ENCODE measurements at regions not wholly inside any gene's neighbourhood (a gene's known extent, or its start where the extent isn't known, plus 50 kb on each side); places are given as distances from the start of the nearest gene placed in this dataset.

DNA sequence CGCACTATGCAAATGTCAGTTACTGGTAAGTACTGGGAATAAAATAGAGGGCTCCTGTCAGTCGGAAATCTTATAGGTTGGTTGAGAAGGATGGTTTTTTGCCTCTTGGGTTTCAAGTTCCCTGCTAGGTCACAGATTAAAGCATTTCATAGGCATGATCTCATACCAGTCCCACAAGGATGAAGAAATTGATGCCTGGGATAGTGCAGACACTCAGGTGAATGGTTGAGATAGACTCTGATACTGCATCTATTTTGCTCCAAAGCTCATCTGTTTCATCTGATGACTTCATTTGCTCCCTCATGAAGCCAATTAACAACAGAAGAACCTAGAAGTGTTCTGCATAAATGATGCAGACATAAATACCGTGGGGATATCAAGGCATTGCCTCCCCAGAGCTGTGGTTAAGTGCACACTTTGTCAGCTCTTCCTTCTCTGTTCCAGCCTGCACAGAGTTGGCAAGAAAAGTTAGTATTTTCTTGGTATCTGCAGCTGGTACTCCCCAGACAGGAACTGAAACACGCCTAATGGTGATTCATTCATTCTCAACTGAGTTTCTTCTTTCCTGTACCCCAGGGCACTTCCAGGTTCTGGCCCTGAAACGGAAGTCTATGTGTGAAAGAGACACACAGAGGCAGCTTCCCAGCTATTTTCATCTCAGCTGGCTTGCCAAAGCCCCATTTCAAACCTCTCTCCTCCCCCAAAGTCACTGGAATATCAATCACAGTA is 418.3 kb upstream of the SALL1 start:
- H3K4me3 ChIP-seq (ENCODE audit: low read depth, low read length) = no peak overlapping the region
- DNase-seq (ENCODE audit: low read depth) = peak; percentile 45
- TF ChIP-seq, protein P1, sequence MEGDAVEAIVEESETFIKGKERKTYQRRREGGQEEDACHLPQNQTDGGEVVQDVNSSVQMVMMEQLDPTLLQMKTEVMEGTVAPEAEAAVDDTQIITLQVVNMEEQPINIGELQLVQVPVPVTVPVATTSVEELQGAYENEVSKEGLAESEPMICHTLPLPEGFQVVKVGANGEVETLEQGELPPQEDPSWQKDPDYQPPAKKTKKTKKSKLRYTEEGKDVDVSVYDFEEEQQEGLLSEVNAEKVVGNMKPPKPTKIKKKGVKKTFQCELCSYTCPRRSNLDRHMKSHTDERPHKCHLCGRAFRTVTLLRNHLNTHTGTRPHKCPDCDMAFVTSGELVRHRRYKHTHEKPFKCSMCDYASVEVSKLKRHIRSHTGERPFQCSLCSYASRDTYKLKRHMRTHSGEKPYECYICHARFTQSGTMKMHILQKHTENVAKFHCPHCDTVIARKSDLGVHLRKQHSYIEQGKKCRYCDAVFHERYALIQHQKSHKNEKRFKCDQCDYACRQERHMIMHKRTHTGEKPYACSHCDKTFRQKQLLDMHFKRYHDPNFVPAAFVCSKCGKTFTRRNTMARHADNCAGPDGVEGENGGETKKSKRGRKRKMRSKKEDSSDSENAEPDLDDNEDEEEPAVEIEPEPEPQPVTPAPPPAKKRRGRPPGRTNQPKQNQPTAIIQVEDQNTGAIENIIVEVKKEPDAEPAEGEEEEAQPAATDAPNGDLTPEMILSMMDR (IDR thresholded peaks at IDR 0.05; ENCODE audit: insufficient read depth, low read length) = no peak

DNA sequence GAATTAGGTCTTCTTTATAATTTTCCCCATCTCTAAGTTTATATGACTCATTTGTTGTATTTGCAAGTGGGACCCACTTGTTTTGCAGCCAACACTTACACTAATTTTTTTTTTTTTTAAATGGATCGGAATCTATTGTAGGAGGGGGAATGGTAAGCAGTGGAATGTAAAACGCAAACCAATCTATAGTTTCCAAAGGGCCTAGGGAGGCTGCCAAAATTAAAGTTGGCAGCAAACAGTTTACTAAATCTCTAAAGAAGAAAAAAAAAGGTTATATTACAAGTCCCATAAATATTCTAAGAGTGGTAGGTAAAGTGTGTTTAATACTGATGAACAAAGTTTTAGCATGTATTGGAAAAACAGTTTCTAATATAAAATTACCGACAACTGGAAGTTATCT is 416.8 kb upstream of the SALL1 start:
- DNase-seq (ENCODE audit: low read depth) = peak; percentile 22
- TF ChIP-seq, protein P1 (IDR thresholded peaks at IDR 0.05; ENCODE audit: insufficient read depth, low read length) = no peak
- no peak overlapping the region for H3K4me3 ChIP-seq (ENCODE audit: low read depth, low read length)

DNA sequence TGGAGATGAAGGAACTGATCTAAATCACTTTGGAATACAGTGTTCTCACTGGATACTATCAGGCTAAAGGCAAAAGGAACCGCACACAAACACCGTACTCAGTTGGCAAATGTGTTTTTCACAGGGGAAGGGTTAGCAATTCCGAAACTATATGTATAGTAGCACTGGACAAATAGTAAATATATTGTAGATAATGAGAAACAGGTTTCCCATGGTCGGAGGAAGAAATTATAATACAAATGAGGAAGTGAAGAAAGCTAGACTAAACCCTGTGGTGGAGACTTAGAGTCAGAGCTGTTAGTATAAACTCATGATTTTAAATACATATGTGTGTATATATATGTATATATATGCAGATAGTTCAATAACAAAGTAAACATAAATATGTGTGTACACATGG is 414.1 kb upstream of the SALL1 start:
- no peak overlapping the region for H3K4me3 ChIP-seq (ENCODE audit: low read depth, low read length)
- TF ChIP-seq, protein P1 (IDR thresholded peaks at IDR 0.05; ENCODE audit: insufficient read depth, low read length) = no peak
- DNase-seq (ENCODE audit: low read depth) = no peak

DNA sequence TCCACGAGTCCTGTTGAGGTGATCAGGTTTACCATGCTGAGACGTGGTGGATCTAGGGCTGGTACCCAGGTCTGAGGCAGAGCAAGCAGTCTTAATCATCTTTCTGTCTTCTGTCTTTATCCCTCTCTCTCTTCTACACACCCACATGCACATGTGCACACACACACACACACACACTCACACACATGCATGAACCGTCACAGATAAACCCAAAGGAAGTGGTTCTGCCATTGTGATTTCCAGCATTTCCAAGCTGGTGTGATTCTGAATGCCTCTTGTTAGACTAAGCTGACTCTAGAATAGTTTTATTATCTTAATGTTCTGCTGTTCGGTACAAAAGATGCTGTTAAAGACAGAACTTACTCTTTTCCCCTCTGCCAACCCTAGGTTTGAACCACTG is 411.8 kb upstream of the SALL1 start:
- H3K4me3 ChIP-seq (ENCODE audit: low read depth, low read length) = no peak overlapping the region
- no peak for DNase-seq (ENCODE audit: low read depth)
- TF ChIP-seq, protein P1 (IDR thresholded peaks at IDR 0.05; ENCODE audit: insufficient read depth, low read length) = no peak

DNA sequence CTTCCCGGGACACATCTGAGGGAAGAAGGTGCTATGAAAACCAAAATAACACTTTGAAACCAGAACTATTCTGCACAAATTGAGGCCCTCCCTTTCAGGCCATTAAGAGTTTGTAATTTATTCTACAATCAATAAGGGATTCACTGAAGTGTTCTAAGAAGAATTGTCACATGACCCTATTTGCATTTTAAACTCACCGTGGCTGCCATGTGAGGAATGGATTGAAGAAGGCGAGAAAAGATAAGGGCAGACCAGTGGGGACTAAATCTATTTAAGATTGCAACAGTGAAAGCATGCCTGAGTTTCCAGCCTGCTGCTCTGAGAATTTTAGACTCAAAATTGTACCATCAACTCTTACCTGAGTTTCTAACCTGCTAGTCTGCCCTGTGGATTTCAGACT is 408.8 kb upstream of the SALL1 start:
- no peak for DNase-seq (ENCODE audit: low read depth)
- TF ChIP-seq, protein P1 (IDR thresholded peaks at IDR 0.05; ENCODE audit: insufficient read depth, low read length) = no peak
- H3K4me3 ChIP-seq (ENCODE audit: low read depth, low read length) = no peak overlapping the region

DNA sequence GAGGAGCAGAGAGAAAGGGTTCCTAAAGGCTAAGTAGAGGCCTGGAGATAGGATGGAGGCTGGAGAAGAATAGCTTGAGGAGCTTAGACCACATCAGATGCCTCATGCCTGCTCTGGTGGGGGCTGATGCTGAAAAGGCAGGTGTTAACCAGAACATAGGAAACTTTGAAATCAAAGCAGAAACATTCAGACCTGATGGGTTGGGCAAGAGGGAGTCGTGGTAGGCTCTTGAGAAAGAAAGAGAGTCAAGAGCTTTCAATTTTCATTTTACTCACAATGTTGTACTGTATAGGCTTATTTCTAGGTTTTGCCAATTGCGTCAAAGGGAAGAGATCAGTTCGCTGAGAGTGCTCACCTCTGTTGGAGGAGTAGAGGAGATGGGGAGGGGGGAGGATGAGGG is 406.6 kb upstream of the SALL1 start:
- TF ChIP-seq, protein P1 (IDR thresholded peaks at IDR 0.05; ENCODE audit: insufficient read depth, low read length) = no peak
- H3K4me3 ChIP-seq (ENCODE audit: low read depth, low read length) = no peak overlapping the region
- DNase-seq (ENCODE audit: low read depth) = no peak

All from fibroblast of the aortic adventitia (primary cell).